ENCODE measurements at regions not wholly inside any gene's neighbourhood (a gene's known extent, or its start where the extent isn't known, plus 50 kb on each side); places are given as distances from the start of the nearest gene placed in this dataset.
"Not testable (repeated sequence)": the region's sequence is repeated elsewhere in the genome, so short reads cannot be mapped to it uniquely, and the experiment has no call there.

- no peak for DNase-seq (ENCODE audit: low spot score)
These were observed 150.5 kb upstream of the THUMPD2 start for GRCh38 chr2:39929531-39929930.

DNA sequence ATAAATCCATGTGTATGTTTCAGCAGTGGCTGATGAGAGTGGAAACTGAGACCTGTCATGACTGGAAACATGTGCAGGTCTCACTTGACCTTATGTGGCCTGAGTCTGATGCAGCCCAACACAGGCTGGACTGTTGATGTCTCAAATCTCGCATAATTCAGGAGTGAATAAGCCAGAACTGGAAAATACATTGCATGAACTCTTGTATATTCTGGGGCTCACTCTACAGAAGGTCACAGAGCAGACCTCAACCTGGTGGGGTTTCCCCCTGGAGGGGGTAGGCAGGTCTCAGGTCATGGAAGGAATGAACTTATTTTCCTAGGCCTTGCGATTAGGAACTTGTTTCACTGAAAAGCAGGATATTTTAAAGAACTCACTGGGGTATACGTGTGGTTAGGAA lies 146.3 kb upstream of the THUMPD2 start:
- DNase-seq (ENCODE audit: low spot score), result no peak

GRCh38 chr2:39923455-39923854 lies 144.4 kb upstream of the THUMPD2 start:
- DNase-seq (ENCODE audit: low spot score), result no peak

- DNase-seq (ENCODE audit: low spot score), result no peak
These were observed 143.8 kb upstream of the THUMPD2 start for GRCh38 chr2:39922679-39923405.

- no peak for DNase-seq (ENCODE audit: low spot score)
These were observed 141.3 kb upstream of the THUMPD2 start for GRCh38 chr2:39920307-39920801.

- DNase-seq (ENCODE audit: low spot score), result no peak
These were observed 140.7 kb upstream of the THUMPD2 start for GRCh38 chr2:39919511-39920306.

DNA sequence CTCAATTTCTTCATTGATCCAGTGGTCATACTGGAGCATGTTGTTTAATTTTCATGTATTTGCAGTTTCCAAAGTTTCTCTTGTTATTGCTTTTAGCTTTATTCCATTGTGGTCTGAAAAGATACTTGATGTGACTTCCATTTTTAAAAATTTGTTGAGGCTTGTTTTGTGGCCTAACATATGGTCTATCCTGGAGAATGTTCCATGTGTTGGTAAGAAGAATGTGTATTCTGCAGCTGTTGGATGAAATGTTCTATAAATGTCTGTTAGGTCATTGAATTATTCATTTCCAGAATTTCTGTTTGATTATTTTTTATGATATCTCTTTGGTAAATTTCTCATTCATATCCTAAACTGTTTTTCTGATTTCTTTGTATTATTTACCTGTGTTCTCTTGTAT lies 139.8 kb upstream of the THUMPD2 start:
- no peak for DNase-seq (ENCODE audit: low spot score)

DNA sequence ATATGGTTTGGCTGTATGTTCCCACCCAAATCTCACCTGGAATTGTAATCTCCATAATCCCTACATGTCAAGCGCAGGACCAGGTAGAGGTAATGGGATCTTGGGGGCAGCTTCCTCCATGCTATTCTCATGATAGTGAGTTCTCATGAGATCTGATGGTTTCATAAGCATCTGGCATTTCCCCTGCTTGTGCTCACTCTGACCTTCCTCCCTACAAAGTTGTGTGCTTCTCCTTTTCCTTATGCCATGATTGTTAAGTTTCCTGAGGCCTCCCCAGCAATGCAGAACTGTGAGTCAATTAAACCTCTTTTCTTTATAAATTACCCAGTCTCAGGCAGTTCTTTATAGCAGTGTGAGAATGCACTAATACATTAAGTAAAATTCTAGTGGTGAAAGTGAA lies 138.3 kb upstream of the THUMPD2 start:
- DNase-seq (ENCODE audit: low spot score), result not testable (repeated sequence)

GRCh38 chr2:39914949-39915348 lies 135.9 kb upstream of the THUMPD2 start:
- no peak for DNase-seq (ENCODE audit: low spot score)

- peak; percentile 73 for DNase-seq (ENCODE audit: low spot score)
These were observed 134.8 kb upstream of the THUMPD2 start for GRCh38 chr2:39913648-39914461.

DNA sequence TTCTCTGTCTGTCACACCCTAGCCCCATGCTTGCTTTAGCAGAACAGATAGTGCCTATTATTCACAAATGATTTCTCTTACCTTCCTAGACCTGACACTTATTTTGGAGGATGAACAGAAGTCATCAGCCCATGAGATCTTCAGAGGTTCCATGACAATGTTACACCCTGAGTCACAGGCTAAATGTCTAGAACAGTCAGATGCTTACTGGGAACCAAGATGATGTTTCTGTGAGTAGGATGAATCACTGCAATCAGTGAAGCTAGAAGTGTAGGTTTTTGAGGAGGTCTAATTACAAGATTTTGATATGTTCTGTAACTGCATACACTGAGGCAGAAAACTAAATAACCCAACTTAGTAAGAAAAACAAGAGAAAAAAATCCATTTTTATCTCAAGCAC lies 123.0 kb upstream of the THUMPD2 start:
- no peak for DNase-seq (ENCODE audit: low spot score)

- no peak for DNase-seq (ENCODE audit: low spot score)
These were observed 119.9 kb upstream of the THUMPD2 start for GRCh38 chr2:39898934-39899333.

DNA sequence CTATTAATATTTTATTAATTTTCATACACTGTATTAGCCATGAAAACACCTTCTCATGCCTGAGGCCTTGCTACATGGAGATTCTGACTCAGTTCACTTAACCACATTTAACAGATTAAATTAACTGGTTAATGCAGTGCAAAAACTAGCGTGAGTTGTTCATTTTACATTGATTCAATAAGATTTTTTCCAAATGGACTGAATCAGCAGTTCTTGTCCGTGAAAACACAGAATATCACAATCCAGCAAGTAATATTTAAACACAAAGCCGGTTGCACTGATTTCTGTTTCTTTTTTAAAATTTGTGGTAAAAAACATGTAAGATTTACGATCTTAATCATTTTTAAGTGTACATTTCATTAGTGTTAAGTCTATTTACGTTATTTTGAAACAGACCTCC lies 118.2 kb upstream of the THUMPD2 start:
- no peak for DNase-seq (ENCODE audit: low spot score)

DNA sequence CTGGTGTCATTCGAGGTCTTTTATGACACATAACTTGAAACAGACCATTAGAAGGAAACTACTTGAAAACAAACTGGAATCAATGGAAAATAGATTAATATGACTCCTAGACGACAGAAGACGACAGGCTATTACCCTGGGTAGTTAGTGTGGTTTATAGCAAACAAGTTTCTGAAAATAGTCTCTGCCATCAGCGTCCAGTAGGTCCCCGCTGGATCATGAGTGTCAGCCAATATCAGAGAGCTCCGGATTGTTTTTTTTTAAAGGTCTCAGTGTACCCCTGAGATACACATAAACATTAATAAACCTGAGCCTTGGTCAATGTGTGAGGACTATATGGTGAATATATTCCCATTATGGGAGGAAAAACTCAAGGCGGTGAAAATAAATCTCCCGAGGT lies 115.0 kb upstream of the THUMPD2 start:
- no peak for DNase-seq (ENCODE audit: low spot score)

DNA sequence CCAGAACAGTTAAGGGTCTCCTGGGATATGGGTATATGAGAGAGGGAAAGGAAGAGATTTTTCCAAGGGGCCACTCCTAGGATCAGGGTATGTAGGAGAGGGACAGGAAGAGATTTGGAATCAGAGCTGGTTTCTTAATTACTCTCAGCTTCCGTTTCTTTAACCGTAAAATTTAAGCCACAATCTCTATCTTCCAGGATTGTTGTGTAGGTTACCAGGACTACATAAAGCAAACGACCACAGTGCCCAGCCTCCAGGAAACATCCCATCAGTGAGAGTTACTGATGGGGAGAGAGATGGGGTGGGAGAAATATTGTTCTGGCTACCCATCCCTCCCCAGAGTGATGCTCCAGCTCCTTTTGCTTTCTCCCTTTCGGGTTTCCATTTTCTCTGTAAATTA lies 114.6 kb upstream of the THUMPD2 start:
- DNase-seq (ENCODE audit: low spot score), result no peak

DNA sequence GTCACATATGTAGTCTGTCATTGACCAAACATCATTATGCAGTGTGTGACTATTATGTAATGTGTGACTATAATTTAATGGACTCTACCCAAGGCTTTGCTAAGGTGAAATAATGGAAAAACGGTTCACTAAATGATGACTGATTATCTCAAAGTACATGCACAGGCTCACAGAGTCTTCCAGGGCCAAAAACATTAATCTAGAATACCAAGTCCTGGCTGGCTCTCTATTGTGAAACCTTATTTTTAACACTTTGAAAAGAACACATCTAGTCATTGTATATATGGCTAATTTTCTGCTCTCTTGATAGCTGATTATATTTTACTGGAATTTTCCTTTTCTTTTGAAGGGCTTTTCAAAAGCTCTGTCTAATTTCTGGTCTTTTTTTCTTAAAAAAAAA lies 102.9 kb upstream of the THUMPD2 start:
- no peak for DNase-seq (ENCODE audit: low spot score)

DNA sequence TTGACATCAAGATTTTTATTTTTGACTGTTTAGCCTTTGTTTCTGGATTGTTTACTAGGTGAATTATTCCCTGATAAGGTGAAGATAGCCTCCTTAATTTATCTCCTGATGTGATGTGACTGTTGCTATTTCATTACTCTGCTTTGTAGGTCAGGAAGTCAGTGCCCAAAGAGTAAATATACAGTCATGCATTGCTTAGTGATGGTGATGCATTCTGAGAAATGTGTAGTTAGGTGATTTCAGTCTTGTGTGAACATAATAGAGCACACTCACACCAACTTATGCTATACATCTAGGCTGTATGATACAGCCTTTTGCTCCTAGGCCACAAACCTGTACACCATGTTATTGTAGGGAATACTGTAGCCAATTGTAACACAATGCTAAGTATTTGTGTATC lies 102.4 kb upstream of the THUMPD2 start:
- no peak for DNase-seq (ENCODE audit: low spot score)

- not testable (repeated sequence) for DNase-seq (ENCODE audit: low spot score)
These were observed 99.9 kb upstream of the THUMPD2 start for GRCh38 chr2:39879001-39879400.

DNA sequence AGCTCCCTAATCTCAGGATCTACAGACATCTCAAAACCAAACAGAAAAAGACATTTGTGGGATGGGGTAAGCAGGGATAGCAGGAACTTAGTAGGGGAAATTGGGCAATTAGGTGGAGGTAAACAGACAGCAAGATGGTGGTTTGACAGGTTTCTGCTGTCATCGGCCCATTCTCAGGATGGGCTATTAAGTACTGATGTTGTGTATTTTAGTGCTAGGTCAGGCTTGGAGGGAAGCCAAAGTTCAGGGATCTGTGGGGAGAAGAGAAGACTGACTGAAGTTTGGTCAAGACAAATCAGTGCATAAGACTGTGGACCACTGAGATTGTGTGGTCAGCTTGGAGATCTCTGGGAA lies 96.8 kb upstream of the THUMPD2 start:
- no peak for DNase-seq (ENCODE audit: low spot score)

- no peak for DNase-seq (ENCODE audit: low spot score)
These were observed 96.3 kb upstream of the THUMPD2 start for GRCh38 chr2:39875182-39875913.

DNA sequence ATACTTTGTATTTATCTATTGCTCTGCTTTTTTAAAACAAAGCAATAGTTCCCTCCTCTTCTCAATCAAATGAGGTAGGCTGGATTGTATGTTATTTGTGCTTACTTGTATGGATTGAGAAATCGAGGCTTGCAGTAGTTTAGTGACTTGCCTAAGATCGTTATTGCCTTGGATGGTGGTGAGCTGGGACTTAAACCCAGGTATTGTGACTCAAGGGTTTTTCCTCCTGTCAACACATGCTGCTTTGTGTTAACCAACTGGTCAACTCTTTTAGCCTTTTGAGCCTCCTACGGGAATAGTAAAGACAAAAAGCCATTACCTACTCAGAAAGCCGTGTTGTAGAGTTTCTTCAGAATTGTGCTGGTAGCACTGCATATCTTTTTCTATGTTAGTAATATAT lies 95.2 kb upstream of the THUMPD2 start:
- DNase-seq (ENCODE audit: low spot score), result no peak

DNA sequence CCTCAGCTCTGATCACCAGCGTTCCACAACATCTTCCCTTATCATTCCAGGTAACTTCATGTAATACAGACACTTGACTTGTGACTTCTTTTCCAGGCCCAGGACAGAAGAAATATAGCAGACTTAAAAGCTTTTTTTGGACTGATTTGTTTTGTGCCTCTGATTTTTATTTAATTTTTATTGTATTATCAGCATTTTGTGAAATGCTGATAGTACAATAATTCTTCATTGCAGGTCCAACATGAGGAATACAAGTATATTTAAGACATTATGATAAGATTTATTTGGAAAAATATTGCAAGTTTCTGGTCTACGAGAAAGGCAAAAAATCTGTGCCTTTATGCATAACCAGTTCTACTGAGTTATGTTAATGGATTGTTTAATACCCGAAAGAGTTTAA lies 94.5 kb upstream of the THUMPD2 start:
- DNase-seq (ENCODE audit: low spot score), result no peak
